ES-I3 (cell line): ENCODE measurements at regions not wholly inside any gene's neighbourhood (a gene's known extent, or its start where the extent isn't known, plus 50 kb on each side); places are given as distances from the start of the nearest gene placed in this dataset.

Source experiments
- H3K36me3 ChIP-seq: 2 replicates; pipeline ENCODE4 v1.6.1; 2013; ENCODE audit warnings: mild to moderate bottlenecking, low read length, control low read depth, moderate library complexity; ENCODE audit not compliant: insufficient read depth
- H3K4me1 ChIP-seq: 2 replicates; pipeline ENCODE4 v1.6.1; 2013; ENCODE audit warnings: mild to moderate bottlenecking, control low read depth, low read length; ENCODE audit not compliant: insufficient read depth
- H3K9ac ChIP-seq: 2 replicates; pipeline ENCODE4 v1.6.1; 2013; ENCODE audit warnings: low read depth, mild to moderate bottlenecking, low read length, moderate library complexity
- H3K9me3 ChIP-seq: 2 replicates; pipeline ENCODE4 v1.6.1; 2013; ENCODE audit warnings: mild to moderate bottlenecking, low read length, moderate library complexity; ENCODE audit not compliant: control insufficient read depth, insufficient read depth

- H3K36me3 ChIP-seq, result no peaks in the 10 kb centered on the region
- no peak overlapping the region for H3K9ac ChIP-seq
- H3K9me3 ChIP-seq, result peaks cover 3% of the 10 kb centered on the region
- no peaks in the 10 kb centered on the region for H3K4me1 ChIP-seq
These were observed 1165.7 kb upstream of the GYPC start for GRCh38 chr2:125490308-125490707.

GRCh38 chr2:125491663-125492062 is 1164.3 kb upstream of the GYPC start:
- Histone ChIP-seq H3K9me3 (peaks cover 3% of the 10 kb centered on the region), H3K36me3 (no peaks in the 10 kb centered on the region), H3K4me1 (no peaks in the 10 kb centered on the region), H3K9ac (no peak overlapping the region)

GRCh38 chr2:125512313-125512712 is 1143.6 kb upstream of the GYPC start:
- no peaks in the 10 kb centered on the region for H3K4me1 ChIP-seq
- no peak overlapping the region for H3K9ac ChIP-seq
- no peaks in the 10 kb centered on the region for H3K36me3 ChIP-seq
- no peaks in the 10 kb centered on the region for H3K9me3 ChIP-seq

GRCh38 chr2:125516496-125517109 is 1139.4 kb upstream of the GYPC start:
- Histone ChIP-seq H3K4me1 (no peaks in the 10 kb centered on the region), H3K36me3 (no peaks in the 10 kb centered on the region), H3K9me3 (no peaks in the 10 kb centered on the region), H3K9ac (no peak overlapping the region)

GRCh38 chr2:125526093-125526492 is 1129.9 kb upstream of the GYPC start:
- peaks cover 8% of the 10 kb centered on the region; the same call in 1 of the 2 replicates for H3K4me1 ChIP-seq
- no peaks in the 10 kb centered on the region for H3K36me3 ChIP-seq
- no peak overlapping the region for H3K9ac ChIP-seq
- H3K9me3 ChIP-seq, result no peaks in the 10 kb centered on the region; the same call in 1 of the 2 replicates

- H3K9ac ChIP-seq, result no peak overlapping the region
- H3K9me3 ChIP-seq, result no peaks in the 10 kb centered on the region
- H3K36me3 ChIP-seq, result no peaks in the 10 kb centered on the region
- no peaks in the 10 kb centered on the region for H3K4me1 ChIP-seq
These were observed 1120.9 kb upstream of the GYPC start for GRCh38 chr2:125535089-125535488.

GRCh38 chr2:125543968-125544514 is 1111.9 kb upstream of the GYPC start:
- Histone ChIP-seq H3K36me3 (no peaks in the 10 kb centered on the region), H3K9me3 (no peaks in the 10 kb centered on the region), H3K4me1 (no peaks in the 10 kb centered on the region), H3K9ac (no peak overlapping the region)

GRCh38 chr2:125553768-125554167 is 1102.2 kb upstream of the GYPC start:
- Histone ChIP-seq H3K4me1 (no peaks in the 10 kb centered on the region), H3K9ac (no peak overlapping the region), H3K36me3 (no peaks in the 10 kb centered on the region), H3K9me3 (no peaks in the 10 kb centered on the region)

GRCh38 chr2:125554956-125555355 is 1101.0 kb upstream of the GYPC start:
- no peak overlapping the region for H3K9ac ChIP-seq
- H3K36me3 ChIP-seq, result no peaks in the 10 kb centered on the region
- H3K9me3 ChIP-seq, result no peaks in the 10 kb centered on the region
- H3K4me1 ChIP-seq, result no peaks in the 10 kb centered on the region

GRCh38 chr2:125559186-125559585 is 1096.8 kb upstream of the GYPC start:
- no peaks in the 10 kb centered on the region for H3K36me3 ChIP-seq
- H3K4me1 ChIP-seq, result no peaks in the 10 kb centered on the region
- no peaks in the 10 kb centered on the region for H3K9me3 ChIP-seq
- H3K9ac ChIP-seq, result no peak overlapping the region

- Histone ChIP-seq H3K36me3 (no peaks in the 10 kb centered on the region), H3K4me1 (no peaks in the 10 kb centered on the region), H3K9ac (no peak overlapping the region), H3K9me3 (no peaks in the 10 kb centered on the region)
These were observed 1095.1 kb upstream of the GYPC start for GRCh38 chr2:125560855-125561254.

- no peak overlapping the region for H3K9ac ChIP-seq
- H3K9me3 ChIP-seq, result no peaks in the 10 kb centered on the region
- no peaks in the 10 kb centered on the region for H3K36me3 ChIP-seq
- H3K4me1 ChIP-seq, result no peaks in the 10 kb centered on the region
These were observed 1094.7 kb upstream of the GYPC start for GRCh38 chr2:125561302-125561701.

GRCh38 chr2:125562924-125563323 is 1093.0 kb upstream of the GYPC start:
- Histone ChIP-seq H3K4me1 (no peaks in the 10 kb centered on the region), H3K9me3 (no peaks in the 10 kb centered on the region), H3K9ac (no peak overlapping the region), H3K36me3 (no peaks in the 10 kb centered on the region)

- H3K9ac ChIP-seq, result no peak overlapping the region
- H3K9me3 ChIP-seq, result no peaks in the 10 kb centered on the region
- H3K36me3 ChIP-seq, result no peaks in the 10 kb centered on the region
- no peaks in the 10 kb centered on the region for H3K4me1 ChIP-seq
These were observed 1091.5 kb upstream of the GYPC start for GRCh38 chr2:125564471-125564870.

GRCh38 chr2:125566422-125566821 is 1089.5 kb upstream of the GYPC start:
- Histone ChIP-seq H3K36me3 (no peaks in the 10 kb centered on the region), H3K9me3 (no peaks in the 10 kb centered on the region)

More at GRCh38 chr2:125566422-125566821, 1089.5 kb upstream of the GYPC start:
- no peaks in the 10 kb centered on the region for H3K4me1 ChIP-seq
- no peak overlapping the region for H3K9ac ChIP-seq
